Panc1 (cell line): ENCODE measurements at regions not wholly inside any gene's neighbourhood (a gene's known extent, or its start where the extent isn't known, plus 50 kb on each side); places are given as distances from the start of the nearest gene placed in this dataset.
A peak's percentile ranks its signal among the peaks of the same experiment; 100 is the strongest.

Source experiments
- ATAC-seq: fragments of 200-7000 bp; cut with Tn5 transposase; 2 replicates; pipeline ENCODE4 v1.9.1; 2020; ENCODE audit warnings: mild to moderate bottlenecking, moderate library complexity
- BruUV-seq: library from RNA; stranded (reverse); fragments of 400-500 nt; replicated peaks from 2 replicates; lab custom pipeline; 2021; lab: Mats Ljungman, UMichigan
- CTCF ChIA-PET: fragments of 300-600 bp; sonication (Branson Sonifier 250); formaldehyde crosslinking; loops from one replicate; lab custom pipeline; 2022; ENCODE audit warnings: antibody characterized with exemption; lab: Charles Lee
- POLR2A ChIA-PET: fragments of 300-600 bp; sonication (Branson Sonifier 250); formaldehyde crosslinking; loops from one replicate; lab custom pipeline; 2022; ENCODE audit warnings: antibody characterized with exemption; lab: Charles Lee
- DNase-seq: peaks from one replicate; pipeline ENCODE4 v3.0.0-alpha.2; 2010; ENCODE audit warnings: low read depth, low spot score
- H3K27ac ChIP-seq: 2 replicates; pipeline ENCODE4 v1.5.1; 2011; ENCODE audit warnings: mild to moderate bottlenecking, low read length, inconsistent platforms
- H3K27me3 ChIP-seq: fragments of 200-500 bp; sonication (Bioruptor generic); 2 replicates; pipeline ENCODE4 v1.6.0; 2014; ENCODE audit warnings: low read length, inconsistent platforms; ENCODE audit not compliant: control insufficient read depth, insufficient read depth
- H3K36me3 ChIP-seq: fragments of 200-500 bp; sonication (Bioruptor generic); 2 replicates; pipeline ENCODE4 v1.5.1; 2014; ENCODE audit warnings: inconsistent platforms, mild to moderate bottlenecking, low read length, moderate library complexity; ENCODE audit not compliant: control insufficient read depth, insufficient read depth
- H3K4me1 ChIP-seq: 2 replicates; pipeline ENCODE4 v1.5.1; 2011; ENCODE audit warnings: inconsistent platforms, mild to moderate bottlenecking, low read length, moderate library complexity; ENCODE audit not compliant: control insufficient read depth, insufficient read depth
- H3K4me3 ChIP-seq, 2 experiments: 2 replicates each; pipeline ENCODE4 v1.5.1; 2011 to 2012; ENCODE audit warnings: low read depth in 2 of 2, low read length in 2 of 2, mild to moderate bottlenecking in 2 of 2, inconsistent platforms in 1 of 2, moderate library complexity in 1 of 2
- H3K9me3 ChIP-seq: fragments of 200-500 bp; sonication (Bioruptor generic); 2 replicates; pipeline ENCODE4 v1.5.1; 2014; ENCODE audit warnings: low read depth, mild to moderate bottlenecking, inconsistent platforms, low read length, moderate library complexity; ENCODE audit not compliant: control insufficient read depth, insufficient read depth
- POLR2AphosphoS5 ChIP-seq: IDR thresholded peaks from 2 replicates; pipeline ENCODE4 v1.6.1; 2012; ENCODE audit warnings: mild to moderate bottlenecking, low read depth, low read length, moderate library complexity
- SIN3A ChIP-seq: IDR thresholded peaks from 2 replicates; pipeline ENCODE4 v1.6.1; 2012; ENCODE audit warnings: low read depth, mild to moderate bottlenecking, low read length, moderate library complexity, borderline replicate concordance; ENCODE audit not compliant: insufficient read depth
- TCF7L2 ChIP-seq: IDR thresholded peaks from 2 replicates; pipeline ENCODE4 v1.6.1; 2011; ENCODE audit warnings: mild to moderate bottlenecking, low read depth, low read length, inconsistent platforms
- in situ Hi-C: cut with HindIII; loops from 2 replicates; pipeline ENCODE4 v1.10.0; 2016; ENCODE audit warnings: low sequenced_read_pairs, low pct_unique_long_range_greater_than_20kb
- intact Hi-C: fragments of 100-400 bp; cut with micrococcal nuclease; formaldehyde crosslinking; loops from one replicate; pipeline ENCODE4 v1.10.0; 2022; ENCODE audit not compliant: unreplicated experiment
- TF ChIP-seq, protein P1 (sequence below): fragments of 450-650 bp; IDR thresholded peaks from 2 replicates; pipeline ENCODE4 v1.5.1; 2017; ENCODE audit warnings: mild to moderate bottlenecking
- TF ChIP-seq, protein P2 (sequence below), 2 experiments: IDR thresholded peaks; 2 replicates each; pipeline ENCODE4 v1.6.1; 2011 to 2012; ENCODE audit warnings: low read depth in 2 of 2, control low read depth in 1 of 2, low read length in 1 of 2, mild to moderate bottlenecking in 1 of 2, moderate library complexity in 1 of 2; ENCODE audit not compliant: insufficient read depth in 1 of 2

DNA sequence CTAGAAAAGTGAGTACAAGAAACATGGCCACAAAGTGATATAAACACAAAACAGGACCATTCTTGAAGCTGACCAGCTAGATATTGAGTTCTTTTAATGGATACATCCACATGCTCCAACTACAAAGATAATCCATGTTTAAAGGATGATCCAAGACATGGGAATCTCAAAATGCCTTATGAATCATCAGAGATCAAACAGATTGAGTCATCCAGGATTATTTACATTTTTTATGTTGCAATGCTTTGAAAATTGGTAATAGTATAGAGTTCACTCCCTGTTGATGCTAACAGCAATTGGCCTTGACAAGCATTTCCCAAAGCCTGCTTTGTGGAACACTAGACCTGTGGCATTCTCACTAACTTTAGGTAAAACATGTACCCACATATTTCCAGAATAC, 293.0 kb upstream of the TBX3 start:
- ATAC-seq: no peak

DNA sequence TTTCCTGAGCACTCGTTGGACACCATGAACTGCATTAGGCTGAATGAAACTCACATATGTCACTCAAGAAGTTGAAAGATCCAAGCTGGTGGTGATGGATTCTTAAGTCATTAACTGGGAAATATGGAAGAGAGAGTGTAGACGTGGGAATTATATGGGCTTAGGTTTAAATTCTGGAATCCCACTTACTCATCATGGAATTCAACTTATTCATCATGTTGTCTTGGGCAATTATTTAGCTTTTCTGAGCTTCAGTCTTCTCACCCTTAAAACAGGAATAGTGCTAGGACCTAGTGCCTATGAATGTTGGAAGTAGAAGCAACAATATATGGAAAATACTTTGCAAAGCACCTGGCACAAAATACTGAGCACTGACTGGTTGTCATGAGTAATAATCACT, 292.4 kb upstream of the TBX3 start:
- Histone ChIP-seq H3K4me3 (no peak overlapping the region), H3K36me3 (no peaks in the 10 kb centered on the region), H3K27ac (no peak overlapping the region), H3K4me1 (no peaks in the 10 kb centered on the region), H3K9me3 (no peaks in the 10 kb centered on the region), H3K27me3 (no peaks in the 10 kb centered on the region)
- BruUV-seq: no TSS peak
- TF ChIP-seq SIN3A (no peak), POLR2AphosphoS5 (no peak), TCF7L2 (no peak)
- TF ChIP-seq, protein P1, sequence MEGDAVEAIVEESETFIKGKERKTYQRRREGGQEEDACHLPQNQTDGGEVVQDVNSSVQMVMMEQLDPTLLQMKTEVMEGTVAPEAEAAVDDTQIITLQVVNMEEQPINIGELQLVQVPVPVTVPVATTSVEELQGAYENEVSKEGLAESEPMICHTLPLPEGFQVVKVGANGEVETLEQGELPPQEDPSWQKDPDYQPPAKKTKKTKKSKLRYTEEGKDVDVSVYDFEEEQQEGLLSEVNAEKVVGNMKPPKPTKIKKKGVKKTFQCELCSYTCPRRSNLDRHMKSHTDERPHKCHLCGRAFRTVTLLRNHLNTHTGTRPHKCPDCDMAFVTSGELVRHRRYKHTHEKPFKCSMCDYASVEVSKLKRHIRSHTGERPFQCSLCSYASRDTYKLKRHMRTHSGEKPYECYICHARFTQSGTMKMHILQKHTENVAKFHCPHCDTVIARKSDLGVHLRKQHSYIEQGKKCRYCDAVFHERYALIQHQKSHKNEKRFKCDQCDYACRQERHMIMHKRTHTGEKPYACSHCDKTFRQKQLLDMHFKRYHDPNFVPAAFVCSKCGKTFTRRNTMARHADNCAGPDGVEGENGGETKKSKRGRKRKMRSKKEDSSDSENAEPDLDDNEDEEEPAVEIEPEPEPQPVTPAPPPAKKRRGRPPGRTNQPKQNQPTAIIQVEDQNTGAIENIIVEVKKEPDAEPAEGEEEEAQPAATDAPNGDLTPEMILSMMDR: no peak
- TF ChIP-seq, protein P2, sequence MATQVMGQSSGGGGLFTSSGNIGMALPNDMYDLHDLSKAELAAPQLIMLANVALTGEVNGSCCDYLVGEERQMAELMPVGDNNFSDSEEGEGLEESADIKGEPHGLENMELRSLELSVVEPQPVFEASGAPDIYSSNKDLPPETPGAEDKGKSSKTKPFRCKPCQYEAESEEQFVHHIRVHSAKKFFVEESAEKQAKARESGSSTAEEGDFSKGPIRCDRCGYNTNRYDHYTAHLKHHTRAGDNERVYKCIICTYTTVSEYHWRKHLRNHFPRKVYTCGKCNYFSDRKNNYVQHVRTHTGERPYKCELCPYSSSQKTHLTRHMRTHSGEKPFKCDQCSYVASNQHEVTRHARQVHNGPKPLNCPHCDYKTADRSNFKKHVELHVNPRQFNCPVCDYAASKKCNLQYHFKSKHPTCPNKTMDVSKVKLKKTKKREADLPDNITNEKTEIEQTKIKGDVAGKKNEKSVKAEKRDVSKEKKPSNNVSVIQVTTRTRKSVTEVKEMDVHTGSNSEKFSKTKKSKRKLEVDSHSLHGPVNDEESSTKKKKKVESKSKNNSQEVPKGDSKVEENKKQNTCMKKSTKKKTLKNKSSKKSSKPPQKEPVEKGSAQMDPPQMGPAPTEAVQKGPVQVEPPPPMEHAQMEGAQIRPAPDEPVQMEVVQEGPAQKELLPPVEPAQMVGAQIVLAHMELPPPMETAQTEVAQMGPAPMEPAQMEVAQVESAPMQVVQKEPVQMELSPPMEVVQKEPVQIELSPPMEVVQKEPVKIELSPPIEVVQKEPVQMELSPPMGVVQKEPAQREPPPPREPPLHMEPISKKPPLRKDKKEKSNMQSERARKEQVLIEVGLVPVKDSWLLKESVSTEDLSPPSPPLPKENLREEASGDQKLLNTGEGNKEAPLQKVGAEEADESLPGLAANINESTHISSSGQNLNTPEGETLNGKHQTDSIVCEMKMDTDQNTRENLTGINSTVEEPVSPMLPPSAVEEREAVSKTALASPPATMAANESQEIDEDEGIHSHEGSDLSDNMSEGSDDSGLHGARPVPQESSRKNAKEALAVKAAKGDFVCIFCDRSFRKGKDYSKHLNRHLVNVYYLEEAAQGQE (IDR thresholded peaks at IDR 0.05; ENCODE audit: insufficient read depth in 1 of 2, low read depth in 2 of 2, low read length in 1 of 2): no peak
- ATAC-seq (no peak), DNase-seq (no peak)
- in situ Hi-C loops: no loop called here
- intact Hi-C loops: no loop called here
- ChIA-PET POLR2A (no interaction called here), CTCF (interaction anchor here (0.5 kb wide), 1 partner anchor 782 kb away, joined by 4 read pairs; no protein-coding TSS in a partner anchor)

More for the DNA sequence above, 293.0 kb upstream of the TBX3 start:
- ChIA-PET CTCF (interaction anchor here (0.5 kb wide), 1 partner anchor 781 kb away, joined by 4 read pairs; no protein-coding TSS in a partner anchor), POLR2A (no interaction called here)
- Histone ChIP-seq H3K9me3 (no peaks in the 10 kb centered on the region), H3K36me3 (no peaks in the 10 kb centered on the region), H3K4me3 (no peak overlapping the region), H3K4me1 (no peaks in the 10 kb centered on the region), H3K27ac (no peak overlapping the region), H3K27me3 (no peaks in the 10 kb centered on the region)
- intact Hi-C loops (no loop called here), in situ Hi-C loops (no loop called here)
- DNase-seq: peak; percentile 33
- TF ChIP-seq, protein P2 (IDR thresholded peaks at IDR 0.05; ENCODE audit: insufficient read depth in 1 of 2, low read depth in 2 of 2, low read length in 1 of 2): no peak
- no peak for TF ChIP-seq POLR2AphosphoS5
- no peak for TF ChIP-seq TCF7L2
- TF ChIP-seq, protein P1: no peak
- no peak for TF ChIP-seq SIN3A
- BruUV-seq: no TSS peak
